ENCODE measurements at regions not wholly inside any gene's neighbourhood (a gene's known extent, or its start where the extent isn't known, plus 50 kb on each side); places are given as distances from the start of the nearest gene placed in this dataset.

GRCh38 chr1:163770265-163770664 lies 448.5 kb downstream of the NUF2 start:
- Mint-ChIP-seq H3K9me3 (peaks cover 3% of the 10 kb centered on the region), H3K4me1 (no peaks in the 10 kb centered on the region), H3K27ac (no peak overlapping the region), H3K4me3 (no peak overlapping the region), H3K27me3 (no peaks in the 10 kb centered on the region), H3K36me3 (ENCODE audit: low read depth) (no peaks in the 10 kb centered on the region)
- intact Hi-C loops (cut with micrococcal nuclease): no loop called here
- POLR2A ChIA-PET: no interaction called here
- ATAC-seq (ENCODE audit: low read depth): no peak
- TF ChIP-seq CTCF (IDR thresholded peaks at IDR 0.05): no peak
- no peak for DNase-seq
- CTCF ChIA-PET: no interaction called here

- Mint-ChIP-seq H3K27me3 (no peaks in the 10 kb centered on the region), H3K4me3 (no peak overlapping the region)
- intact Hi-C loops (cut with micrococcal nuclease): no loop called here
Observed at GRCh38 chr1:163771637-163772036, 449.9 kb downstream of the NUF2 start.

DNA sequence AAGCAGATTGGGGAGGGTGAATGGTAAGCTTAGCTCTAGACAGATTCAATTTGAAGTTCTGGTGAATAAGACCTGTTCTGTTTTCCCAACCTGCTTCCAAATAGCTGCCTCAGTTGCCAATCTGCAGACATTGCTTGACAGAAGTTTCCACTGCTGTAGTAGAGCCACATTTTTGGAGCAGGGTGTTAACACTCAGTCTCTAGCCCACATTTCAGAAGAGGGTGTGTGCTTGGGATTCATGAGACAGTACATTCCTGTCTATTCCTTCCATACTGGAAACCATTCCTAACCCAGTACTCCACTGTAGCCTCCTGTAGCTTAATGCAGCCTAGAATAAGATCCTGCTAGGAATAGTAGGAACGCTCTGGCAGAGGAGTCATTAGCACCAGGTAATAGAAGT lies 450.5 kb downstream of the NUF2 start:
- no peak overlapping the region for H3K4me3 Mint-ChIP-seq
- intact Hi-C loops (cut with micrococcal nuclease): no loop called here
- DNase-seq (no peak), ATAC-seq (ENCODE audit: low read depth) (no peak)
- H3K4me1 Mint-ChIP-seq: no peaks in the 10 kb centered on the region
- H3K27ac Mint-ChIP-seq: no peak overlapping the region
- no peak for TF ChIP-seq CTCF (IDR thresholded peaks at IDR 0.05)
- ChIA-PET CTCF (no interaction called here), POLR2A (no interaction called here)
- H3K36me3 Mint-ChIP-seq (ENCODE audit: low read depth): no peaks in the 10 kb centered on the region
- peaks cover 5% of the 10 kb centered on the region for H3K9me3 Mint-ChIP-seq
- no peaks in the 10 kb centered on the region for H3K27me3 Mint-ChIP-seq

More at GRCh38 chr1:163771637-163772036, 449.9 kb downstream of the NUF2 start:
- POLR2A ChIA-PET: no interaction called here
- ATAC-seq (ENCODE audit: low read depth): no peak
- Mint-ChIP-seq H3K36me3 (ENCODE audit: low read depth) (no peaks in the 10 kb centered on the region), H3K9me3 (peaks cover 3% of the 10 kb centered on the region), H3K27ac (no peak overlapping the region), H3K4me1 (no peaks in the 10 kb centered on the region)
- DNase-seq: no peak
- CTCF ChIA-PET: no interaction called here
- no peak for TF ChIP-seq CTCF (IDR thresholded peaks at IDR 0.05)

- Mint-ChIP-seq H3K27me3 (no peaks in the 10 kb centered on the region), H3K4me1 (no peaks in the 10 kb centered on the region), H3K36me3 (ENCODE audit: low read depth) (no peaks in the 10 kb centered on the region), H3K4me3 (no peak overlapping the region), H3K27ac (no peak overlapping the region), H3K9me3 (peaks cover 9% of the 10 kb centered on the region)
- no peak for TF ChIP-seq CTCF (IDR thresholded peaks at IDR 0.05)
- intact Hi-C loops (cut with micrococcal nuclease): no loop called here
- ATAC-seq (ENCODE audit: low read depth): no peak
- ChIA-PET POLR2A (no interaction called here), CTCF (no interaction called here)
- no peak for DNase-seq
Observed at GRCh38 chr1:163773396-163773795, 451.6 kb downstream of the NUF2 start.

GRCh38 chr1:163774401-163774945 lies 452.7 kb downstream of the NUF2 start:
- no peak overlapping the region for H3K4me3 Mint-ChIP-seq
- no peaks in the 10 kb centered on the region for H3K4me1 Mint-ChIP-seq
- intact Hi-C loops (cut with micrococcal nuclease): no loop called here
- H3K36me3 Mint-ChIP-seq (ENCODE audit: low read depth): no peaks in the 10 kb centered on the region
- peaks cover 9% of the 10 kb centered on the region for H3K9me3 Mint-ChIP-seq
- DNase-seq: no peak
- ChIA-PET POLR2A (no interaction called here), CTCF (no interaction called here)
- no peaks in the 10 kb centered on the region for H3K27me3 Mint-ChIP-seq
- no peak overlapping the region for H3K27ac Mint-ChIP-seq
- TF ChIP-seq CTCF (IDR thresholded peaks at IDR 0.05): no peak
- no peak for ATAC-seq (ENCODE audit: low read depth)

All from activated B cell treated with CpG ODN at 0.5 μM for 24 hours (primary cell).